H1 (cell line): ENCODE measurements at regions not wholly inside any gene's neighbourhood (a gene's known extent, or its start where the extent isn't known, plus 50 kb on each side); places are given as distances from the start of the nearest gene placed in this dataset.

Experiments
- CTCF ChIA-PET: fragments of 300-600 bp; sonication (Branson Sonifier 250); formaldehyde crosslinking; loops from one replicate; lab custom pipeline; 2021; ENCODE audit not compliant: partially characterized antibody; lab: Charles Lee
- POLR2A ChIA-PET: fragments of 300-600 bp; sonication (Branson Sonifier 250); formaldehyde crosslinking; loops from one replicate; lab custom pipeline; 2021; ENCODE audit warnings: inconsistent platforms; ENCODE audit not compliant: partially characterized antibody; lab: Charles Lee
- DNase-seq, 2 experiments: peaks; one replicate each; pipeline versions ENCODE4 v3.0.0 to v3.0.0-alpha.2; 2010 to 2022; ENCODE audit warnings: low spot score in 2 of 2, low read depth in 1 of 2, mixed read lengths in 1 of 2
- FAIRE-seq: peaks from 2 replicates; lab custom pipeline; 2011; peaks lifted over from hg19 to GRCh38; lab: Jason Lieb, UNC
- H2AFZ ChIP-seq: 2 replicates; pipeline ENCODE4 v1.8.1; 2012; ENCODE audit warnings: low read length, inconsistent platforms
- H2AK5ac ChIP-seq: 2 replicates; pipeline ENCODE4 v1.6.1; 2013; ENCODE audit warnings: low read depth, low read length
- H2BK120ac ChIP-seq: replicated peaks from 2 replicates; pipeline ENCODE3; 2013; ENCODE audit warnings: low read depth, low read length, inconsistent platforms
- H2BK12ac ChIP-seq: 2 replicates; pipeline ENCODE4 v1.6.1; 2013; ENCODE audit warnings: low read depth, low read length
- H2BK15ac ChIP-seq: 2 replicates; pipeline ENCODE4 v1.6.1; 2013; ENCODE audit warnings: low read length
- H2BK20ac ChIP-seq: 2 replicates; pipeline ENCODE4 v1.6.1; 2013; ENCODE audit warnings: low read length
- H2BK5ac ChIP-seq: 2 replicates; pipeline ENCODE4 v1.6.1; 2013; ENCODE audit warnings: low read depth, low read length
- H3K14ac ChIP-seq: 2 replicates; pipeline ENCODE4 v1.6.1; 2013; ENCODE audit warnings: inconsistent platforms; ENCODE audit not compliant: insufficient read length
- H3K18ac ChIP-seq: 2 replicates; pipeline ENCODE4 v1.6.1; 2013; ENCODE audit warnings: low read length; ENCODE audit errors: extremely low read depth
- H3K23ac ChIP-seq: 2 replicates; pipeline ENCODE4 v1.6.1; 2013; ENCODE audit warnings: inconsistent platforms; ENCODE audit not compliant: insufficient read length
- H3K23me2 ChIP-seq: 2 replicates; pipeline ENCODE4 v1.6.1; 2013; ENCODE audit warnings: low read depth, low read length
- H3K27ac ChIP-seq: 2 replicates; pipeline ENCODE4 v1.6.1; 2011; ENCODE audit warnings: low read depth, low read length, inconsistent platforms
- H3K27me3 ChIP-seq, 4 experiments: replicated peaks in 1 of 4; 1 replicate in 1 of 4; 2 replicates in 3 of 4; pipeline versions ENCODE4 v1.6.1 to v1.8.1; 2011 to 2013; ENCODE audit warnings: low read length in 3 of 4, mild to moderate bottlenecking in 3 of 4, inconsistent platforms in 2 of 4, mixed read lengths in 2 of 4, moderate library complexity in 1 of 4; ENCODE audit not compliant: control insufficient read depth in 3 of 4, insufficient read depth in 3 of 4; ENCODE audit errors: extremely low read depth in 1 of 4
- H3K36me3 ChIP-seq, 4 experiments: 2 replicates each; pipeline versions ENCODE4 v1.6.1 to v1.8.1; 2011 to 2013; ENCODE audit warnings: mild to moderate bottlenecking in 4 of 4, low read length in 3 of 4, moderate library complexity in 2 of 4, control low read depth in 1 of 4, inconsistent platforms in 1 of 4; ENCODE audit not compliant: insufficient read depth in 4 of 4, control insufficient read depth in 2 of 4
- H3K4ac ChIP-seq: replicated peaks from 2 replicates; pipeline ENCODE3; 2013; ENCODE audit warnings: low read length, low read depth, mixed read lengths, inconsistent platforms; ENCODE audit not compliant: insufficient read length
- H3K4me1 ChIP-seq, 4 experiments: replicated peaks in 1 of 4; 1 replicate in 1 of 4; 2 replicates in 3 of 4; pipeline versions ENCODE4 v1.6.1 to v1.8.1; 2011 to 2013; ENCODE audit warnings: low read length in 3 of 4, inconsistent platforms in 2 of 4, mixed read lengths in 1 of 4; ENCODE audit not compliant: insufficient read depth in 4 of 4, control insufficient read depth in 3 of 4
- H3K4me2 ChIP-seq, 2 experiments: 2 replicates each; pipeline versions ENCODE4 v1.6.1 to v1.8.1; 2011 to 2013; ENCODE audit warnings: low read depth in 2 of 2, low read length in 2 of 2, control low read depth in 1 of 2, inconsistent platforms in 1 of 2, mild to moderate bottlenecking in 1 of 2; ENCODE audit not compliant: insufficient read depth in 1 of 2
- H3K4me3 ChIP-seq, 4 experiments: fragments of 200-600, 300-600 bp in 1 of 4; sonication (generic), shearing (Covaris generic), sonication (Bioruptor Twin) in 1 of 4; 2 replicates each; pipeline versions ENCODE4 v1.5.1 to v1.8.1; 2011 to 2016; ENCODE audit warnings: low read length in 4 of 4, low read depth in 3 of 4, control low read depth in 2 of 4, inconsistent platforms in 2 of 4, mild to moderate bottlenecking in 2 of 4, mixed read lengths in 1 of 4, moderate library complexity in 1 of 4; ENCODE audit not compliant: insufficient read depth in 2 of 4; ENCODE audit errors: extremely low read depth in 1 of 4
- H3K56ac ChIP-seq: replicated peaks from 2 replicates; pipeline ENCODE3; 2013; ENCODE audit warnings: low read depth, mild to moderate bottlenecking, mixed read lengths, low read length, inconsistent platforms; ENCODE audit not compliant: insufficient read length
- H3K79me1 ChIP-seq: 2 replicates; pipeline ENCODE4 v1.6.1; 2013; ENCODE audit warnings: low read depth, low read length, control low read depth
- H3K79me2 ChIP-seq, 2 experiments: 2 replicates each; pipeline versions ENCODE4 v1.6.1 to v1.8.1; 2012 to 2013; ENCODE audit warnings: low read length in 2 of 2, mild to moderate bottlenecking in 2 of 2, inconsistent platforms in 1 of 2; ENCODE audit not compliant: insufficient read depth in 2 of 2, control insufficient read depth in 1 of 2
- H3K9ac ChIP-seq, 4 experiments: replicated peaks in 1 of 4; 1 replicate in 1 of 4; 2 replicates in 3 of 4; pipeline versions ENCODE4 v1.6.1 to v1.8.1; 2011 to 2013; ENCODE audit warnings: low read depth in 3 of 4, low read length in 3 of 4, control low read depth in 2 of 4, mild to moderate bottlenecking in 2 of 4, moderate library complexity in 2 of 4, inconsistent platforms in 1 of 4; ENCODE audit errors: extremely low read depth in 1 of 4
- H3K9me3 ChIP-seq, 2 experiments: 2 replicates each; pipeline versions ENCODE4 v1.6.1 to v1.8.1; 2012 to 2013; ENCODE audit warnings: mild to moderate bottlenecking in 2 of 2, moderate library complexity in 2 of 2, control low read depth in 1 of 2, inconsistent platforms in 1 of 2, low read depth in 1 of 2, low read length in 1 of 2, mixed read lengths in 1 of 2; ENCODE audit not compliant: insufficient read depth in 2 of 2
- H4K20me1 ChIP-seq, 2 experiments: replicated peaks in 1 of 2; 2 replicates each; pipeline versions ENCODE3 to v1.8.1; 2011 to 2013; ENCODE audit warnings: inconsistent platforms in 2 of 2, low read length in 2 of 2, mild to moderate bottlenecking in 1 of 2; ENCODE audit not compliant: insufficient read depth in 2 of 2, control insufficient read depth in 1 of 2
- H4K5ac ChIP-seq: 2 replicates; pipeline ENCODE4 v1.6.1; 2013; ENCODE audit warnings: low read length, low read depth, mixed read lengths, inconsistent platforms; ENCODE audit not compliant: insufficient read length
- H4K8ac ChIP-seq: 2 replicates; pipeline ENCODE4 v1.8.0; 2013; ENCODE audit warnings: mild to moderate bottlenecking, moderate library complexity, low read length, inconsistent platforms; ENCODE audit not compliant: insufficient read depth; ENCODE audit errors: extremely low read depth
- H4K91ac ChIP-seq: replicated peaks from 2 replicates; pipeline ENCODE3; 2013; ENCODE audit warnings: low read length, mixed read lengths, inconsistent platforms; ENCODE audit not compliant: insufficient read length
- E2F6 ChIP-seq: IDR thresholded peaks from 2 replicates; pipeline ENCODE4 v1.6.1; 2012; ENCODE audit warnings: inconsistent platforms
- GTF2F1 ChIP-seq: IDR thresholded peaks from 2 replicates; pipeline ENCODE4 v1.6.1; 2012; ENCODE audit warnings: low read depth, low read length, improper control_type of control experiment, borderline replicate concordance
- JUN ChIP-seq: IDR thresholded peaks from 2 replicates; pipeline ENCODE4 v1.6.1; 2011; ENCODE audit warnings: low read depth, mild to moderate bottlenecking, improper control_type of control experiment, low read length
- POLR2A ChIP-seq, 2 experiments: IDR thresholded peaks; 1 replicate in 1 of 2; 2 replicates in 1 of 2; pipeline ENCODE4 v1.6.1; 2011; ENCODE audit warnings: low read depth in 2 of 2, low read length in 2 of 2, mild to moderate bottlenecking in 2 of 2; ENCODE audit errors: control extremely low read depth in 1 of 2
- RFX5 ChIP-seq: IDR thresholded peaks from 2 replicates; pipeline ENCODE4 v1.6.1; 2011; ENCODE audit warnings: low read depth, low read length, improper control_type of control experiment, borderline replicate concordance
- TBP ChIP-seq: IDR thresholded peaks from 2 replicates; pipeline ENCODE4 v1.6.1; 2011; ENCODE audit warnings: low read depth, low read length, improper control_type of control experiment
- TCF12 ChIP-seq: IDR thresholded peaks from 2 replicates; pipeline ENCODE4 v1.6.1; 2011; ENCODE audit warnings: low read depth, mild to moderate bottlenecking, low read length
- WGBS, 2 experiments: shearing (Covaris generic) in 1 of 2; methylation state at CpG; one replicate each; pipeline versions ENCODE4 v1.1.6 to v1.1.7; 2013 to 2015; ENCODE audit warnings: low lambda C conversion rate in 2 of 2, mixed read lengths in 2 of 2, inconsistent platforms in 1 of 2, low coverage in 1 of 2, missing lambda C conversion rate in 1 of 2; ENCODE audit not compliant: insufficient replicate concordance in 2 of 2, insufficient coverage in 1 of 2, insufficient read length in 1 of 2; ENCODE audit errors: extremely low coverage in 1 of 2, missing lambda C conversion rate in 1 of 2; 5-methylcytosine and 5-hydroxymethylcytosine counted together

GRCh38 chr2:121148481-121148880 lies 136.5 kb downstream of the TFCP2L1 start:
- no peak for DNase-seq
- H2BK5ac ChIP-seq: no peak overlapping the region
- no peak overlapping the region for H4K8ac ChIP-seq
- H4K91ac ChIP-seq: no peak overlapping the region
- no peaks in the 10 kb centered on the region for H3K79me2 ChIP-seq
- H3K23me2 ChIP-seq: no peaks in the 10 kb centered on the region
- no peak overlapping the region for H3K14ac ChIP-seq
- H3K9me3 ChIP-seq: no peaks in the 10 kb centered on the region
- H3K27ac ChIP-seq: no peak overlapping the region
- H3K4ac ChIP-seq: no peak overlapping the region
- peaks cover 0 to 3% (median 0%) of the 10 kb centered on the region in 4 experiments; a peak in 1 of 7 replicates for H3K27me3 ChIP-seq
- H3K56ac ChIP-seq: no peak overlapping the region
- H2AFZ ChIP-seq: no peak overlapping the region
- no peaks in the 10 kb centered on the region for H3K4me1 ChIP-seq
- H3K79me1 ChIP-seq: no peaks in the 10 kb centered on the region
- WGBS, 2 experiments: 74% methylated on average over 3 of the region's 3 CpGs; no CpG with 5 or more reads in 1 of the 2 experiments
- CTCF ChIA-PET: interaction anchor here (1.5 kb wide), 1 partner anchor 20 kb away, joined by 6 read pairs; no protein-coding TSS in a partner anchor
- no peak overlapping the region for H2BK15ac ChIP-seq
- H3K4me3 ChIP-seq: no peak overlapping the region
- H3K23ac ChIP-seq: no peak overlapping the region
- no peaks in the 10 kb centered on the region for H3K36me3 ChIP-seq
- H2BK20ac ChIP-seq: no peak overlapping the region
- no peak overlapping the region for H2AK5ac ChIP-seq
- TF ChIP-seq POLR2A (IDR thresholded peaks at IDR 0.05; ENCODE audit: control extremely low read depth in 1 of 2, low read depth in 2 of 2, low read length in 2 of 2): no peak
- TF ChIP-seq E2F6: no peak
- no peak for TF ChIP-seq TCF12
- no peak for TF ChIP-seq TBP
- no peak for TF ChIP-seq GTF2F1
- no peak for TF ChIP-seq RFX5
- no peak for TF ChIP-seq JUN
- TF ChIP-seq, all 59 proteins: peak for 0
- POLR2A ChIA-PET: no interaction called here
- no peak for FAIRE-seq
- H2BK12ac ChIP-seq: no peak overlapping the region
- no peak overlapping the region for H3K4me2 ChIP-seq
- no peak overlapping the region for H4K5ac ChIP-seq
- no peak overlapping the region for H3K18ac ChIP-seq
- no peak overlapping the region for H2BK120ac ChIP-seq
- no peaks in the 10 kb centered on the region for H4K20me1 ChIP-seq
- H3K9ac ChIP-seq: no peak overlapping the region
